Neural cell (in vitro differentiated cells): ENCODE measurements at regions not wholly inside any gene's neighbourhood (a gene's known extent, or its start where the extent isn't known, plus 50 kb on each side); places are given as distances from the start of the nearest gene placed in this dataset.

Experiments
- H2AFZ ChIP-seq: fragments of 200-600, 300-800 bp; sonication (generic), shearing (Covaris generic); 2 replicates; pipeline ENCODE4 v1.6.0; 2014; ENCODE audit warnings: low read depth, mild to moderate bottlenecking, antibody characterized with exemption, low read length, moderate library complexity
- H3F3A ChIP-seq: fragments of 200-600 bp; shearing (Covaris generic); 2 replicates; pipeline ENCODE4 v1.6.1; 2016; ENCODE audit warnings: mild to moderate bottlenecking, moderate library complexity, mixed read lengths, antibody characterized with exemption, low read length; ENCODE audit not compliant: insufficient read depth, poor library complexity, severe bottlenecking
- H3K27ac ChIP-seq: fragments of 200-600, 300-800 bp; sonication (generic), shearing (Covaris generic); 2 replicates; pipeline ENCODE4 v1.5.1; 2014; ENCODE audit warnings: mild to moderate bottlenecking, low read length, moderate library complexity
- H3K27me3 ChIP-seq: fragments of 300-800, 200-600 bp; sonication (generic), shearing (Covaris generic); 2 replicates; pipeline ENCODE4 v1.6.0; 2014; ENCODE audit warnings: mild to moderate bottlenecking, low read depth, low read length, moderate library complexity; ENCODE audit not compliant: insufficient read depth
- H3K36me3 ChIP-seq: fragments of 300-800, 200-600 bp; sonication (generic), shearing (Covaris generic); 2 replicates; pipeline ENCODE4 v1.5.1; 2014; ENCODE audit warnings: mild to moderate bottlenecking, antibody characterized with exemption, low read length, moderate library complexity; ENCODE audit not compliant: insufficient read depth
- H3K4me2 ChIP-seq: fragments of 300-800, 200-600 bp; sonication (generic), shearing (Covaris generic); 2 replicates; pipeline ENCODE4 v1.6.0; 2014; ENCODE audit warnings: mild to moderate bottlenecking, low read length
- H3K4me3 ChIP-seq: fragments of 300-800, 200-600 bp; sonication (generic), shearing (Covaris generic); 2 replicates; pipeline ENCODE4 v1.5.1; 2014; ENCODE audit warnings: mild to moderate bottlenecking, low read length, moderate library complexity
- H3K79me2 ChIP-seq: fragments of 200-600 bp; shearing (Covaris generic); replicated peaks from 2 replicates; pipeline ENCODE4 v1.6.0; 2014; ENCODE audit warnings: mild to moderate bottlenecking, low read length, moderate library complexity; ENCODE audit not compliant: insufficient read depth
- H3K9ac ChIP-seq: fragments of 300-800, 200-600 bp; sonication (generic), shearing (Covaris generic); 2 replicates; pipeline ENCODE4 v1.6.1; 2016; ENCODE audit warnings: mild to moderate bottlenecking, low read length, mixed read lengths
- H3K9me2 ChIP-seq: fragments of 200-600 bp; shearing (Covaris generic); 2 replicates; pipeline ENCODE4 v1.6.1; 2016; ENCODE audit warnings: mild to moderate bottlenecking, low read length, mixed read lengths; ENCODE audit not compliant: insufficient read depth
- H3K9me3 ChIP-seq: fragments of 200-600, 300-800 bp; sonication (generic), shearing (Covaris generic); 2 replicates; pipeline ENCODE4 v1.6.1; 2016; ENCODE audit warnings: mild to moderate bottlenecking, mixed run types, low read length, moderate library complexity, mixed read lengths
- H4K20me1 ChIP-seq: fragments of 200-600 bp; shearing (Covaris generic); 2 replicates; pipeline ENCODE4 v1.6.1; 2016; ENCODE audit warnings: mild to moderate bottlenecking, mixed run types; ENCODE audit not compliant: insufficient read depth
- CTCF ChIP-seq: fragments of 450-650 bp; IDR thresholded peaks from 2 replicates; pipeline ENCODE4 v1.5.1; 2014; ENCODE audit warnings: antibody characterized with exemption, mild to moderate bottlenecking, moderate library complexity; ENCODE audit not compliant: poor library complexity, severe bottlenecking
- EP300 ChIP-seq: fragments of 450-650 bp; conservative IDR thresholded peaks from 2 replicates; pipeline ENCODE4 v1.6.1; 2014; ENCODE audit warnings: antibody characterized with exemption, mild to moderate bottlenecking, moderate library complexity; ENCODE audit not compliant: poor library complexity, severe bottlenecking
- EZH2 ChIP-seq: fragments of 200-600, 300-800 bp; shearing (Covaris generic), sonication (generic); IDR thresholded peaks from 2 replicates; pipeline ENCODE4 v1.6.1; 2014; ENCODE audit warnings: antibody characterized with exemption, low read length, borderline replicate concordance, mild to moderate bottlenecking; ENCODE audit not compliant: insufficient read depth, poor library complexity, severe bottlenecking
- MXI1 ChIP-seq: fragments of 450-650 bp; conservative IDR thresholded peaks from 2 replicates; pipeline ENCODE4 v1.6.1; 2014; ENCODE audit warnings: antibody characterized with exemption, mild to moderate bottlenecking; ENCODE audit not compliant: poor library complexity, severe bottlenecking
- POLR2AphosphoS5 ChIP-seq: IDR thresholded peaks from 2 replicates; pipeline ENCODE4 v1.6.1; 2012
- RAD21 ChIP-seq: fragments of 450-650 bp; conservative IDR thresholded peaks from 2 replicates; pipeline ENCODE4 v1.6.1; 2014; ENCODE audit warnings: antibody characterized with exemption, mild to moderate bottlenecking, moderate library complexity
- REST ChIP-seq: IDR thresholded peaks from 2 replicates; pipeline ENCODE4 v1.6.1; 2012; ENCODE audit warnings: borderline replicate concordance
- SMC3 ChIP-seq: fragments of 450-650 bp; conservative IDR thresholded peaks from 2 replicates; pipeline ENCODE4 v1.6.1; 2014; ENCODE audit warnings: antibody characterized with exemption, mild to moderate bottlenecking, moderate library complexity; ENCODE audit not compliant: poor library complexity
- TAF1 ChIP-seq: IDR thresholded peaks from 2 replicates; pipeline ENCODE4 v1.6.1; 2012; ENCODE audit warnings: low read depth

GRCh38 chr16:51870296-51870854 is 676.6 kb downstream of the TOX3 start:
- Histone ChIP-seq H3K79me2 (no peaks in the 10 kb centered on the region), H3F3A (no peaks in the 10 kb centered on the region), H3K4me3 (no peak overlapping the region), H3K4me2 (no peak overlapping the region), H3K9me3 (no peaks in the 10 kb centered on the region), H3K36me3 (no peaks in the 10 kb centered on the region), H3K27ac (no peak overlapping the region), H2AFZ (no peak overlapping the region), H3K27me3 (no peaks in the 10 kb centered on the region), H3K9ac (no peak overlapping the region), H4K20me1 (no peaks in the 10 kb centered on the region), H3K9me2 (no peaks in the 10 kb centered on the region)
- TF ChIP-seq REST (no peak), EP300 (no peak), MXI1 (no peak), POLR2AphosphoS5 (no peak), EZH2 (no peak), SMC3 (no peak), TAF1 (no peak), CTCF (no peak), RAD21 (no peak)

- Histone ChIP-seq H3K27me3 (no peaks in the 10 kb centered on the region), H2AFZ (no peak overlapping the region), H3K9me3 (no peaks in the 10 kb centered on the region), H3K36me3 (no peaks in the 10 kb centered on the region), H4K20me1 (no peaks in the 10 kb centered on the region), H3K9ac (no peak overlapping the region), H3K27ac (no peak overlapping the region), H3K79me2 (no peaks in the 10 kb centered on the region), H3K4me2 (no peak overlapping the region), H3K9me2 (no peaks in the 10 kb centered on the region), H3F3A (no peaks in the 10 kb centered on the region), H3K4me3 (no peak overlapping the region)
- TF ChIP-seq SMC3 (no peak), MXI1 (no peak), RAD21 (no peak)
Observed at GRCh38 chr16:51869176-51869575, 677.8 kb downstream of the TOX3 start.

- no peak overlapping the region for H2AFZ ChIP-seq
- H4K20me1 ChIP-seq: no peaks in the 10 kb centered on the region
- H3K27ac ChIP-seq: no peak overlapping the region
- H3K36me3 ChIP-seq: no peaks in the 10 kb centered on the region
- H3F3A ChIP-seq: no peaks in the 10 kb centered on the region
- H3K9me2 ChIP-seq: no peaks in the 10 kb centered on the region
- no peaks in the 10 kb centered on the region for H3K27me3 ChIP-seq
- no peak overlapping the region for H3K4me2 ChIP-seq
- TF ChIP-seq SMC3: no peak
- TF ChIP-seq TAF1: no peak
- no peak for TF ChIP-seq MXI1
- no peak for TF ChIP-seq RAD21
- no peak for TF ChIP-seq EZH2
- no peak for TF ChIP-seq REST
- no peak for TF ChIP-seq POLR2AphosphoS5
- TF ChIP-seq CTCF: no peak
- TF ChIP-seq EP300: no peak
- H3K79me2 ChIP-seq: no peaks in the 10 kb centered on the region
- H3K9me3 ChIP-seq: no peaks in the 10 kb centered on the region
- no peak overlapping the region for H3K4me3 ChIP-seq
- H3K9ac ChIP-seq: no peak overlapping the region
Observed at GRCh38 chr16:51868631-51869030, 678.3 kb downstream of the TOX3 start.
